HCT116 (cell line): ENCODE measurements at regions not wholly inside any gene's neighbourhood (a gene's known extent, or its start where the extent isn't known, plus 50 kb on each side); places are given as distances from the start of the nearest gene placed in this dataset.

ENCODE experiments used
- ATAC-seq: fragments of 200-7000 bp; cut with Tn5 transposase; 2 replicates; pipeline ENCODE4 v1.9.1; 2020; ENCODE audit warnings: mild to moderate bottlenecking, moderate library complexity
- BruUV-seq: library from RNA; stranded (reverse); fragments of 400-500 nt; replicated peaks from 2 replicates; lab custom pipeline; 2021; lab: Mats Ljungman, UMichigan
- CTCF ChIA-PET: fragments of 300-600 bp; sonication (Branson Sonifier 250); formaldehyde crosslinking; loops from one replicate; lab custom pipeline; 2021; ENCODE audit warnings: antibody characterized with exemption; lab: Charles Lee
- POLR2A ChIA-PET: fragments of 300-600, 350-600 bp; sonication (Branson Sonifier 250); formaldehyde crosslinking; loops from one replicate; lab custom pipeline; 2021; ENCODE audit warnings: antibody characterized with exemption; lab: Charles Lee
- RAD21 ChIA-PET, 2 experiments: fragments of 300-600 bp; sonication (Branson Sonifier 250); formaldehyde crosslinking; loops; one replicate each; lab custom pipeline; 2023; ENCODE audit warnings: low total read pairs in 2 of 2; ENCODE audit not compliant: uncharacterized antibody in 2 of 2, unreplicated experiment in 2 of 2, low non-redundant PET in 1 of 2; lab: Charles Lee
- DNase-seq: peaks from one replicate; pipeline ENCODE4 v3.0.0-alpha.2; 2010; ENCODE audit warnings: low read depth, low spot score
- H2AFZ ChIP-seq: fragments of 200-600 bp; shearing (Covaris generic), sonication (generic); 2 replicates; pipeline ENCODE4 v1.6.1; 2017; ENCODE audit warnings: low read depth, mixed run types, mixed read lengths, antibody characterized with exemption, low read length; ENCODE audit not compliant: poor library complexity, severe bottlenecking
- H3K27ac ChIP-seq: 2 replicates; pipeline ENCODE4 v1.5.1; 2012; ENCODE audit warnings: low read depth, low read length
- H3K27me3 ChIP-seq: fragments of 200-600 bp; sonication (generic); 2 replicates; pipeline ENCODE4 v1.6.1; 2016; ENCODE audit warnings: mixed run types, low read length, mixed read lengths; ENCODE audit not compliant: insufficient read depth
- H3K36me3 ChIP-seq, 2 experiments: fragments of 200-500 bp in 1 of 2; fragments of 200-600 bp in 1 of 2; sonication (Bioruptor generic) in 1 of 2; sonication (generic) in 1 of 2; 2 replicates each; pipeline versions ENCODE4 v1.5.1 to v1.6.1; 2014 to 2016; ENCODE audit warnings: low read length in 2 of 2, inconsistent platforms in 1 of 2, mixed read lengths in 1 of 2, mixed run types in 1 of 2; ENCODE audit not compliant: insufficient read depth in 2 of 2, control insufficient read depth in 1 of 2
- H3K4me1 ChIP-seq, 2 experiments: fragments of 200-600 bp in 1 of 2; sonication (generic) in 1 of 2; 2 replicates each; pipeline versions ENCODE4 v1.5.1 to v1.6.1; 2012 to 2017; ENCODE audit warnings: low read length in 2 of 2, inconsistent platforms in 1 of 2, mild to moderate bottlenecking in 1 of 2, mixed read lengths in 1 of 2, mixed run types in 1 of 2, moderate library complexity in 1 of 2; ENCODE audit not compliant: insufficient read depth in 2 of 2, control insufficient read depth in 1 of 2
- H3K4me2 ChIP-seq: fragments of 200-600 bp; sonication (generic); 2 replicates; pipeline ENCODE4 v1.6.1; 2017; ENCODE audit warnings: mixed run types, low read length, mixed read lengths
- H3K4me3 ChIP-seq, 2 experiments: fragments of 200-600 bp in 1 of 2; sonication (generic) in 1 of 2; replicated peaks in 1 of 2; 2 replicates each; pipeline ENCODE4 v1.5.1; 2011 to 2016; ENCODE audit warnings: low read length in 2 of 2, control low read depth in 1 of 2, low read depth in 1 of 2, mild to moderate bottlenecking in 1 of 2, mixed read lengths in 1 of 2, mixed run types in 1 of 2
- H3K79me2 ChIP-seq: fragments of 200-600 bp; sonication (generic); 2 replicates; pipeline ENCODE4 v1.6.1; 2017; ENCODE audit warnings: mild to moderate bottlenecking, mixed run types, low read length, moderate library complexity, mixed read lengths; ENCODE audit not compliant: insufficient read depth
- H3K9ac ChIP-seq: fragments of 200-600 bp; sonication (generic); 2 replicates; pipeline ENCODE4 v1.6.1; 2016; ENCODE audit warnings: low read length, mixed read lengths
- H3K9me2 ChIP-seq: fragments of 200-600 bp; sonication (generic), shearing (Covaris generic); 2 replicates; pipeline ENCODE4 v1.6.1; 2017; ENCODE audit warnings: mixed run types, mild to moderate bottlenecking, moderate library complexity; ENCODE audit not compliant: insufficient read depth
- H3K9me3 ChIP-seq, 2 experiments: fragments of 200-500 bp in 1 of 2; fragments of 200-600 bp in 1 of 2; sonication (Bioruptor generic) in 1 of 2; sonication (generic) in 1 of 2; 2 replicates each; pipeline ENCODE4 v1.6.1; 2014 to 2017; ENCODE audit warnings: low read length in 2 of 2, mixed read lengths in 2 of 2, inconsistent platforms in 1 of 2, low read depth in 1 of 2, mild to moderate bottlenecking in 1 of 2, mixed run types in 1 of 2, moderate library complexity in 1 of 2; ENCODE audit not compliant: control insufficient read depth in 1 of 2, insufficient read depth in 1 of 2
- H4K20me1 ChIP-seq: fragments of 200-600 bp; sonication (generic), shearing (Covaris generic); 2 replicates; pipeline ENCODE4 v1.6.1; 2017; ENCODE audit warnings: mixed run types, mild to moderate bottlenecking, moderate library complexity; ENCODE audit not compliant: insufficient read depth
- CBX3 ChIP-seq: IDR thresholded peaks from 2 replicates; pipeline ENCODE4 v1.6.1; 2012; ENCODE audit warnings: low read depth
- CEBPB ChIP-seq: IDR thresholded peaks from 2 replicates; pipeline ENCODE4 v1.6.1; 2012; ENCODE audit warnings: low read depth
- EGR1 ChIP-seq: IDR thresholded peaks from 2 replicates; pipeline ENCODE4 v1.6.1; 2012; ENCODE audit warnings: low read depth
- ELF1 ChIP-seq: IDR thresholded peaks from 2 replicates; pipeline ENCODE4 v1.6.1; 2012; ENCODE audit warnings: low read depth, borderline replicate concordance
- EZH2phosphoT487 ChIP-seq: fragments of 200-600 bp; IDR thresholded peaks from 2 replicates; pipeline ENCODE4 v1.6.1; 2018; ENCODE audit warnings: antibody characterized with exemption, borderline replicate concordance
- FOSL1 ChIP-seq: IDR thresholded peaks from 2 replicates; pipeline ENCODE4 v1.6.1; 2012; ENCODE audit warnings: low read depth
- JUND ChIP-seq: IDR thresholded peaks from 2 replicates; pipeline ENCODE4 v1.6.1; 2012
- MAX ChIP-seq: IDR thresholded peaks from 2 replicates; pipeline ENCODE4 v1.6.1; 2012
- POLR2A ChIP-seq: IDR thresholded peaks from 2 replicates; pipeline ENCODE4 v1.7.0; 2011; ENCODE audit warnings: borderline replicate concordance; ENCODE audit not compliant: insufficient read depth, insufficient read length; ENCODE audit errors: extremely low read depth
- POLR2AphosphoS5 ChIP-seq: IDR thresholded peaks from 2 replicates; pipeline ENCODE4 v1.6.1; 2011; ENCODE audit warnings: mild to moderate bottlenecking, low read depth, low read length, moderate library complexity
- SIN3A ChIP-seq: IDR thresholded peaks from 2 replicates; pipeline ENCODE4 v1.6.1; 2012; ENCODE audit warnings: low read depth
- SP1 ChIP-seq: IDR thresholded peaks from 2 replicates; pipeline ENCODE4 v1.6.1; 2012; ENCODE audit warnings: low read depth
- SRF ChIP-seq: IDR thresholded peaks from 2 replicates; pipeline ENCODE4 v1.6.1; 2012; ENCODE audit warnings: low read depth
- TCF7L2 ChIP-seq: IDR thresholded peaks from 2 replicates; pipeline ENCODE4 v1.7.0; 2011; ENCODE audit warnings: borderline replicate concordance, inconsistent platforms; ENCODE audit not compliant: insufficient read depth, insufficient read length; ENCODE audit errors: extremely low read depth
- YY1 ChIP-seq: IDR thresholded peaks from 2 replicates; pipeline ENCODE4 v1.6.1; 2011; ENCODE audit warnings: low read length, low read depth, moderate library complexity, mild to moderate bottlenecking; ENCODE audit not compliant: insufficient replicate concordance; ENCODE audit errors: extremely low read depth
- ZFX ChIP-seq: fragments of 450-650 bp; IDR thresholded peaks from 2 replicates; pipeline ENCODE4 v1.6.1; 2017
- ZNF274 ChIP-seq: fragments of 200-500 bp; sonication (Bioruptor generic); IDR thresholded peaks from 2 replicates; pipeline ENCODE4 v1.6.1; 2014; ENCODE audit warnings: mild to moderate bottlenecking, low read depth, low read length, inconsistent platforms
- intact Hi-C: fragments of 100-400 bp; cut with micrococcal nuclease; formaldehyde crosslinking; loops from 2 replicates; pipeline ENCODE4 v1.10.0; 2022
- TF ChIP-seq, protein P1 (sequence below): IDR thresholded peaks from 2 replicates; pipeline ENCODE4 v1.6.1; 2012
- TF ChIP-seq, protein P2 (sequence below), 3 experiments: fragments of 200-600 bp in 1 of 3; sonication (generic) in 1 of 3; IDR thresholded peaks in 2 of 3; conservative IDR thresholded peaks in 1 of 3; 2 replicates each; pipeline ENCODE4 v1.5.1; 2012 to 2017; ENCODE audit warnings: low read depth in 2 of 3, low read length in 2 of 3, antibody characterized with exemption in 1 of 3, borderline replicate concordance in 1 of 3, control low read depth in 1 of 3, mild to moderate bottlenecking in 1 of 3, mixed read lengths in 1 of 3, mixed run types in 1 of 3, moderate library complexity in 1 of 3; ENCODE audit not compliant: insufficient read depth in 1 of 3

DNA sequence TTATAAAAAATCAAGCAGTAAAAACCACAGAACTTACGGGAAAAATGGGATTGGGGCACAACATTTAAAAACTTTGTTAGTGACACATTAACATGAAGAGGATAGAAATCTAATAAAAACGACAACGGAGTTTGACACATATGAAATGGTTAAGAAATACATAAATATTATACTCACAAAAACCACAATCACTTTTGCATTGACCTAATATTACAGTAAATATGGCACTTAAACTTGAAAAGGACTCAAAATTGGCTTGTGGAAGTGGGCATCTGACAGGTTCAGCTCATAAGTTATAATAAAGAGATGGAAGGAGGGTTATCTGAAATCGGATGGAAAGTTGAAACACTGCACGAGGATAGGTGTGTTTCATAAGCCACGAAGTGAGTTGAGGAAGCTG, 523.7 kb downstream of the TFAP2B start:
- intact Hi-C loops, result no loop called here
- ChIA-PET CTCF (no interaction called here), RAD21 (no interaction called here), POLR2A (no interaction called here)
- BruUV-seq, result no TSS peak
- no peak overlapping the region for H3K4me3 ChIP-seq
- no peak overlapping the region for H3K9ac ChIP-seq
- H3K36me3 ChIP-seq, result no peaks in the 10 kb centered on the region
- no peak overlapping the region for H2AFZ ChIP-seq
- no peaks in the 10 kb centered on the region for H3K9me2 ChIP-seq
- no peaks in the 10 kb centered on the region for H3K79me2 ChIP-seq
- H3K9me3 ChIP-seq, result peaks cover 0 to 21% of the 10 kb centered on the region in 2 experiments; a peak in 2 of 4 replicates
- no peak for TF ChIP-seq POLR2A
- TF ChIP-seq, protein P1, sequence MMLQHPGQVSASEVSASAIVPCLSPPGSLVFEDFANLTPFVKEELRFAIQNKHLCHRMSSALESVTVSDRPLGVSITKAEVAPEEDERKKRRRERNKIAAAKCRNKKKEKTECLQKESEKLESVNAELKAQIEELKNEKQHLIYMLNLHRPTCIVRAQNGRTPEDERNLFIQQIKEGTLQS, result no peak
- no peak for TF ChIP-seq SP1
- no peak for TF ChIP-seq CEBPB
- TF ChIP-seq FOSL1, result no peak
- TF ChIP-seq, protein P2, sequence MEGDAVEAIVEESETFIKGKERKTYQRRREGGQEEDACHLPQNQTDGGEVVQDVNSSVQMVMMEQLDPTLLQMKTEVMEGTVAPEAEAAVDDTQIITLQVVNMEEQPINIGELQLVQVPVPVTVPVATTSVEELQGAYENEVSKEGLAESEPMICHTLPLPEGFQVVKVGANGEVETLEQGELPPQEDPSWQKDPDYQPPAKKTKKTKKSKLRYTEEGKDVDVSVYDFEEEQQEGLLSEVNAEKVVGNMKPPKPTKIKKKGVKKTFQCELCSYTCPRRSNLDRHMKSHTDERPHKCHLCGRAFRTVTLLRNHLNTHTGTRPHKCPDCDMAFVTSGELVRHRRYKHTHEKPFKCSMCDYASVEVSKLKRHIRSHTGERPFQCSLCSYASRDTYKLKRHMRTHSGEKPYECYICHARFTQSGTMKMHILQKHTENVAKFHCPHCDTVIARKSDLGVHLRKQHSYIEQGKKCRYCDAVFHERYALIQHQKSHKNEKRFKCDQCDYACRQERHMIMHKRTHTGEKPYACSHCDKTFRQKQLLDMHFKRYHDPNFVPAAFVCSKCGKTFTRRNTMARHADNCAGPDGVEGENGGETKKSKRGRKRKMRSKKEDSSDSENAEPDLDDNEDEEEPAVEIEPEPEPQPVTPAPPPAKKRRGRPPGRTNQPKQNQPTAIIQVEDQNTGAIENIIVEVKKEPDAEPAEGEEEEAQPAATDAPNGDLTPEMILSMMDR (IDR thresholded peaks at IDR 0.05 in 2 of 3, conservative IDR thresholded peaks at IDR 0.05 in 1 of 3; ENCODE audit: borderline replicate concordance in 1 of 3, insufficient read depth in 1 of 3, low read depth in 2 of 3, low read length in 2 of 3), result no peak
- no peak for TF ChIP-seq CBX3
- H4K20me1 ChIP-seq, result no peaks in the 10 kb centered on the region
- ATAC-seq, result no peak
- no peaks in the 10 kb centered on the region for H3K27me3 ChIP-seq
- no peak overlapping the region for H3K4me2 ChIP-seq
- no peak overlapping the region for H3K27ac ChIP-seq
- DNase-seq, result no peak
- H3K4me1 ChIP-seq, result no peaks in the 10 kb centered on the region

DNA sequence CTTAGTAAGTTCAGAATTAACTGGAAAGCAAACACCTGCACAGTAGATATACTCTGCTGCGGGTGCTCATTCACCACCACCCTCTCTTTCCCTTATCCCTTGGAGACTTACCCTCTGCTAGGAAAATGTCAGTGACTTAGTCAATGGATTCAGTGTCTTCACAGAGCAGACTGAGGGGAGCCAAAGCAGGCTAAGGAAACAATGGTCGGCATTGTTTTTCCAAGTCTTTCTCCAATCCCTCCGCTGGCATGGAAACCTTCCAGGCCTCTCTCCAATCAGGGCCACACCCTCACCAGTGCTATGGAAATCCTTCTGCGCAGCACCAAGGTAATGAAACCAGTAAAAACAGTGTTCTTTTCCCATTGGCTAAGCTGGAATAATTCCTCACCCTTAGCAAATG, 531.2 kb downstream of the TFAP2B start:
- DNase-seq, result no peak
- Histone ChIP-seq H3K9me3 (peaks cover 3 to 9% of the 10 kb centered on the region in 2 experiments; a peak in 2 of 4 replicates), H3K9me2 (no peaks in the 10 kb centered on the region), H3K27me3 (no peaks in the 10 kb centered on the region), H3K9ac (no peak overlapping the region), H3K79me2 (no peaks in the 10 kb centered on the region), H3K4me2 (no peak overlapping the region), H3K36me3 (no peaks in the 10 kb centered on the region), H3K27ac (no peak overlapping the region), H4K20me1 (no peaks in the 10 kb centered on the region), H3K4me1 (no peaks in the 10 kb centered on the region), H2AFZ (no peak overlapping the region), H3K4me3 (no peak overlapping the region)
- POLR2A ChIA-PET, result no interaction called here
- no peak for ATAC-seq
- TF ChIP-seq EZH2phosphoT487, result no peak
- TF ChIP-seq SIN3A, result no peak
- TF ChIP-seq POLR2AphosphoS5, result no peak
- TF ChIP-seq TCF7L2, result no peak
- TF ChIP-seq CBX3, result no peak
- TF ChIP-seq MAX, result no peak
- no peak for TF ChIP-seq EGR1
- TF ChIP-seq ZNF274, result no peak
- TF ChIP-seq JUND, result no peak
- no peak for TF ChIP-seq SRF
- no peak for TF ChIP-seq YY1
- no peak for TF ChIP-seq ELF1
- no peak for TF ChIP-seq ZFX
- no peak for TF ChIP-seq SP1
- no peak for TF ChIP-seq CEBPB
- TF ChIP-seq POLR2A, result no peak
- RAD21 ChIA-PET, result no interaction called here
- CTCF ChIA-PET, result no interaction called here
- BruUV-seq, result no TSS peak
- intact Hi-C loops, result no loop called here
